NCI-H774 (cell line): ENCODE measurements at regions not wholly inside any gene's neighbourhood (a gene's known extent, or its start where the extent isn't known, plus 50 kb on each side); places are given as distances from the start of the nearest gene placed in this dataset.
"Not testable (repeated sequence)": the region's sequence is repeated elsewhere in the genome, so short reads cannot be mapped to it uniquely, and the experiment has no call there.

Source experiments
- DNase-seq: peaks from one replicate; lab custom pipeline; 2025; lab: John Stamatoyannopoulos, UW

DNA sequence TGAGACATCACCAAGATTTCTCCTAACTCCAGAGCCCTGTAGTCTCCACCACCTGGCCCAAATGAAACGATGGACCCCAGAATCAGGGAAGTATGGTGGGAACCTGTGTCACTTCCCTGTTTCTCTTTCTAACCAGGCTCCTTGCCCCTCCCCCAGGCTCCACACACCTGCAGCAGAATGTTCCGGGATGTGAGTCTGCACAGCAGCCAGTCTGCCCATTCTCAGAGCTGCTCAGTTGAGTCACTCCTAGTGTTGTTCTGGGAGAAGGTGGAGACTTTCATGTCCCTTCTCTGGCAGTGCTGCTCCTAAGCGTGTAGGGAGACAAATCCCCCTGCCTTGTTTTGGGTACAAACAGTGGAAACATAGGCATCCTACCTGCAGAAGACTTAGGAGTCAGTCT is 76.0 kb upstream of the XPA start:
- DNase-seq: no peak

DNA sequence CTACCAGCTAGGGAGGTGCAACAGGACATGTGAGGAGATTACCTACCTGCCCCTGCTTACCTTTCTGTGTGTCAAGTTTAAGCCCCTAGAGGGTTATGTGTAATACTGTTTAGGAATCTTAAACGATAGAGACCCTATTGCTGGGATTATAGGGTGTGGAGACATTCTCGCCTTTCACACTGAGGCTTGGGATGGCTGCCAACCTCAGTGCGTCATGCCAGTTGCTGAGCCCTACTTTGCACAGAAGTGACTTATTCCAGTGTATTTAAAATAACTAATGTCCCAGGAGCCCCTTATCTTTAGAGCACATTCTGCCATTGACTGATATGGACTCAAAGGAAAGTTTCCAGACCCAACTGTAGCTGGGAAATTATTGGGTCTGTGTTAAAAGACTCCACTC is 76.6 kb upstream of the XPA start:
- DNase-seq: no peak

- DNase-seq: no peak
Measured at GRCh38 chr9:97774673-97775072, 77.5 kb upstream of the XPA start.

DNA sequence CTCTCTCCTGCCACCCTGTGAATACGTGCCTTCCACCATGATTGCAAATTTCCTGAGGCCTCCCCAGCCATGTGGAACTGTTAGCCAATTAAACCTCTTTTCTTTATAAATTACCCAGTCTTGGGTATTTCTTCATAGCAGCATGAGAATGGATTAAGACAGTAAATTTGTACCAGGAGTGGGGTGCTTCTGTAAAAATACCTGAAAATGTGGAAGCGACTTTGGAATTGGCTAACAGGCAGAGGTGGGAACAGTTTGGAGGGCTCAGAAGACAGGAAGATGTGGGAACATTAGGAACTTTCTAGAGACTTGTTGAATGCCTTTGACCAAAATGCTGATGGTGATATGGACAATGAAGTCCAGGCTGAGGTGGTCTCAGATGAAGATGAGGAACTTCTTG is 74.3 kb upstream of the FOXE1 start:
- DNase-seq: not testable (repeated sequence)

DNA sequence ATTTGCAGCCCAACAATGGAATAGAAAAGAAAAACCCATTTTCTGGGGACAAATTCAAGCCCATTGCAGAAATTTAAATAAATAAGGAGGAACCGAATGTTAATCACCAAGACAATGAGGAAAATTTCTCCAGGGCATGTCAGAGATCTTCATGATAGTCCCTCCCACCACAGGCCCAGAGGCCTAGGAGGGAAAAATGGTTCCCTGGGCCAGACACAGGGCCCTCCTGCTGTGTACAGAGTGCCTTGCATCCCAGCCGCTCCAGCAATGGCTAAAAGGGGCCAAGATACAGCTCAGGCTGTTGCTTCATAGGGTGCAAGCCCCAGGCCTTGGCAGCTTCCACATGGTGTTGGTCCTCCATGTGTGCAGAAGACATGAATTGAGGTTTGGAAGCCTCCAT is 73.4 kb upstream of the FOXE1 start:
- no peak for DNase-seq

- DNase-seq: no peak
Measured at GRCh38 chr9:97781902-97782301, 71.1 kb upstream of the FOXE1 start.

DNA sequence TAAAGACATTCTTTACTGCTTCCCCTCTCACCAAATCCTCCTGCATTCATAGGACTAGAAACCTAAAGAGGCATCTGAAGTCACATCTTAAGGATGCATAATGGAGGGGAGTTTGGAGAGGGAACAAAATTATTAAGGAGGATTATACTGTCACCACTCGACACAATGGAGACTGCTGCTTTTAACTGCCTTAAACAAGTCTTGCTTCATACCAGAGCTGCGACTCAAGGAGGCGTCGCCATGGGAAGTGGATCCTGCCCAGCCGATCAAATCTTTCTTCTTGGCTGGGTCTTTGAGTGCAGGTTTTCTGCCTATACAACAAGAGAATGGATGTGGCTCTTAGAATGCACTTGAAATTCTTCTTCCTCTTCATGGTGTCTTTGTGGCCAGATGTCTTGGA is 66.7 kb upstream of the FOXE1 start:
- no peak for DNase-seq

DNA sequence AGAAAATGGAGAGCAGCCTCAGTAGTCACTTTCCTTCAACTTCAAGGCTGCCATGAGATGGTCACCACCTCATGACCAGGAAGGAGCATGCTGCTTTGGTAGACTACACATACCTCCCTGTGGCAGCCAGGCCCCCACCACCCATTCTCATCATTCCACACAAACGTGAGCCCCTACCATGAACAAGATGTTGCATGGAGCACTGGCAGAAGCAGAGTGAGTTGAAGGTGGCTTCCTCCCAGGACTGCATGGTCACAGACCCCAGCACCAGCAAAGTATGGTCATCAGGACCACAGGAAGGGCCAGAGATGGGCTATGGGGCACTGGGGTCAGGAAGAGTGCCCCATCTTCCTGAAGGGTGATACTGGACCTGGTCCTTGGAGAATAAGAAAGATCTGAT is 65.5 kb upstream of the FOXE1 start:
- no peak for DNase-seq

GRCh38 chr9:97788763-97789663 is 64.0 kb upstream of the FOXE1 start:
- DNase-seq: no peak

- no peak for DNase-seq
Measured at GRCh38 chr9:97790542-97790941, 62.5 kb upstream of the FOXE1 start.

DNA sequence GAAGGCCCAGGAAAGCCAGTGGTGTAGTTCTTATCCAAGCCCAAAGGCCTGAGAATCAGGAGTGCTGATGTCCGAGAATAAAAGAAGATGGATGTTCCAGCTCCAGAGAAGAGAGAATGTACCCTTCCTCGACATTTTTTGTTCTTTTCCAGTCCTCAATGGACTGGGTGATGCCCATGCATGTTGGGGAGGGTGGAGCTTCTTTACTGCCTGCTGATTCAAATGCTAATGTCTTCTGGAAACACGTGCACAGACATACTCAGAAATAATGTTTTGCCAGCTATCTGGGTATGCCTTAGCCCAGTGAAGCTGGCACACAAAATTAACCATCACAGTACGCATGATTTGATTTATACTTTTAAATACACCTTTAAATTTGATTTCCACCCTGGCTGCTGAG is 61.5 kb upstream of the FOXE1 start:
- DNase-seq: no peak

DNA sequence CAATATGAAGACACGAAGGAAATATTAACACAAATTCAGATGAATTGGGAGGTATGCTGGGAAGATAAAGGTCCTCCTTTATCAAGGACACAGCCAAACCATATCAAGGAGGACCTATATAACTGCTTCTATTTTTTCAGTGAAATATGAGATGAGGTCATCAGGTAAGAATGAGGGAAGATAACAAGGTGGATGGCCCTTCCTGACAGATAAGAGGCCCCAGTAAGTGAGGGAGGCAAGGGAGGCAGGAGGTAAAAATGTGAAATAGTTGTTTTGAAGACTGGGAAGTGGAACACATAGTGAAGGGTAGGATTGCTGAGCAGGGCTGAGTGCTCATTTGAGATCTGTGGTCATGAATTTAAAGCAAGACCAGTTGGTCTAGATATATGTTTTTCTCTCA is 60.0 kb upstream of the FOXE1 start:
- DNase-seq: no peak

- DNase-seq: no peak
Measured at GRCh38 chr9:97794666-97795065, 58.4 kb upstream of the FOXE1 start.

- DNase-seq: not testable (repeated sequence)
Measured at GRCh38 chr9:97796176-97796575, 56.9 kb upstream of the FOXE1 start.

GRCh38 chr9:97801180-97801579 is 51.8 kb upstream of the FOXE1 start:
- DNase-seq: no peak

DNA sequence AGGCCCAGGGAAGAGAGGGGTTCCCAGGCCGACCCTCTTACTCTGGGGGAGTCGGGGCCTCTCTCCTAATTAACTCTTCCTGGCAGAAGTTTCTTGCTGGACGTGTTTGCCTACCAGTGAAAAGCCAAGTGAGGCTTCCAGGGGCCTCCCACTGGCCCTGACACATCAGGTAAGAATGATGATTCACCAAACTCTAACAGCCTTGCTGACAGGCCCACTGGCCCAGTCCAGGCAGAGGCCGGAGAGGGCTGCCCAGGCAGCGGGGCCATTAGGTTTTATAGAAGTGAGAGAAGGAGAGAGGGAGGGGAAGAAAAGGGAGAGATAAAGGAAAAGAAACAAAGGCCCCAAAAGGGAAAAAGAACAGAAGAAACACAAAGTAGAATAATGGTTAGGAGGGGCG is 50.8 kb upstream of the FOXE1 start:
- DNase-seq: no peak

DNA sequence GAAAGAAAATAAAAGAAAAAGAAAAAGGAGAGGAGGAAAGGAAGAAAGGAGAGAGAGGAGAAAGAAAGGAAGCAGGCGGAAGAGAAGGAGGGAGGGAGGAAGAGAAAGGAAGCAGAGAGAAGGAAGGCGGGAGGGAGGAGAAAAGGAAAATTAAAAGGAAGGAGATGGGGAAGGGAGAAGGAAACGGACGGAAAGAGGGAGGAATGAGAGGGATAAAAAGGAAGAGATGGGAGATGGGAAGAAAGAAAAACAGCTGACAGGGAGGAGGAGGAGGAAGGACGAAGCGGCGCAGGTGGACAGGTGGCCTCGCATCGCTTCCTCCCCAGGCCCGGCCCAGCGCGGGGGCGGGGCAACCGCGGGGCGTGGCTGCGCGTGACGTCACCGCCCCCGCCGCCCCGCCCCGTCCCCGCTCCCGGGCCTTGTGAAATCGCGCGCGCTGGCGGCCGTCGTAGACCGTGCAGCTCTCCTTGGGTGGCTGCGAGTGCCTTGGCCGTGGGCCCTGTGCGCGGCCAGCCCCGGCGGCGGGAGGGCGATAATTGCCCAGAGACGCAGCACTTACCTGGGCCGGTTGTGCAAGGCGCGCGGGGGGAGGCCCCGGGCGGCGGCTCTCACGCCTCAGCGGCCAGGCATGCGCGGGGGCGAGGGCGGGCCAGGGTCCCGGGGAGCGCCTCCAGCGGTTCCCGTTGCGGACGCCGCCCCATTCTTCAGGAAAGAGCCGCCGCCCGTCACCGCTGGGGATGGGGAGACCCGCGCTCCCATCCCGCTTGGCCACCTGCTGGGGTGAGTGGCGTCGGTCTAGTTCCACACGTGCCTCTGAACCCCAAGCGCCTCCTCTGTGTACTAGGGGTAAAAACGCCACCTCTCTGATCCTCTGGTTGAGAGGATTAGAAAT is 49.6 kb upstream of the FOXE1 start:
- DNase-seq: peak; percentile 69
